DOHH2 (cell line): ENCODE measurements at regions not wholly inside any gene's neighbourhood (a gene's known extent, or its start where the extent isn't known, plus 50 kb on each side); places are given as distances from the start of the nearest gene placed in this dataset.
"Not testable (repeated sequence)": the region's sequence is repeated elsewhere in the genome, so short reads cannot be mapped to it uniquely, and the experiment has no call there.

Experiments
- H3F3A ChIP-seq: fragments of 200-600 bp; sonication (generic), shearing (Covaris generic); 2 replicates; pipeline ENCODE4 v1.6.0; 2016; ENCODE audit warnings: antibody characterized with exemption, mild to moderate bottlenecking; ENCODE audit not compliant: control insufficient read depth, insufficient read depth
- H3K27ac ChIP-seq: fragments of 200-600 bp; sonication (generic); 2 replicates; pipeline ENCODE4 v1.5.1; 2014; ENCODE audit warnings: low read depth, mild to moderate bottlenecking, low read length, moderate library complexity
- H3K27me3 ChIP-seq: fragments of 200-600 bp; sonication (generic); 2 replicates; pipeline ENCODE4 v1.6.1; 2014; ENCODE audit warnings: mild to moderate bottlenecking, low read length, mixed read lengths; ENCODE audit not compliant: control insufficient read depth
- H3K36me3 ChIP-seq: fragments of 200-600 bp; sonication (generic); 2 replicates; pipeline ENCODE4 v1.6.1; 2014; ENCODE audit warnings: mild to moderate bottlenecking, low read length, moderate library complexity, mixed read lengths; ENCODE audit not compliant: control insufficient read depth
- H3K4me1 ChIP-seq: fragments of 200-600 bp; sonication (generic); 2 replicates; pipeline ENCODE4 v1.6.1; 2014; ENCODE audit warnings: mild to moderate bottlenecking, low read length, mixed read lengths; ENCODE audit not compliant: control insufficient read depth
- H3K4me2 ChIP-seq: fragments of 200-600 bp; sonication (generic); 2 replicates; pipeline ENCODE4 v1.6.0; 2014; ENCODE audit warnings: mild to moderate bottlenecking, low read length, moderate library complexity
- H3K4me3 ChIP-seq: fragments of 200-600 bp; sonication (generic); 2 replicates; pipeline ENCODE4 v1.5.1; 2014; ENCODE audit warnings: mild to moderate bottlenecking, low read length, mixed read lengths
- H3K79me2 ChIP-seq: fragments of 200-600 bp; sonication (generic); 2 replicates; pipeline ENCODE4 v1.6.1; 2014; ENCODE audit warnings: mild to moderate bottlenecking, low read length, mixed read lengths; ENCODE audit not compliant: control insufficient read depth
- H3K9me2 ChIP-seq: fragments of 200-600 bp; sonication (generic); replicated peaks from 2 replicates; pipeline ENCODE4 v1.6.1; 2014; ENCODE audit warnings: mild to moderate bottlenecking, low read length, mixed read lengths; ENCODE audit not compliant: control insufficient read depth
- H3K9me3 ChIP-seq: fragments of 200-600 bp; sonication (generic); 2 replicates; pipeline ENCODE4 v1.6.1; 2014; ENCODE audit warnings: antibody characterized with exemption, low read length, mixed read lengths; ENCODE audit not compliant: control insufficient read depth, insufficient read depth
- H4K20me1 ChIP-seq: fragments of 200-600 bp; sonication (generic); 2 replicates; pipeline ENCODE4 v1.6.0; 2014; ENCODE audit warnings: low read depth, mild to moderate bottlenecking, antibody characterized with exemption, low read length, moderate library complexity; ENCODE audit not compliant: control insufficient read depth, insufficient read depth
- EZH2phosphoT487 ChIP-seq: fragments of 200-600 bp; sonication (generic); IDR thresholded peaks from 2 replicates; pipeline ENCODE4 v1.6.1; 2017; ENCODE audit warnings: borderline replicate concordance, mild to moderate bottlenecking, antibody characterized with exemption, low read length, moderate library complexity, mixed read lengths
- TF ChIP-seq, protein P1 (sequence below): fragments of 200-600 bp; sonication (generic); IDR thresholded peaks from one replicate; pipeline ENCODE4 v1.5.1; 2014; ENCODE audit warnings: antibody characterized with exemption, mild to moderate bottlenecking, low read depth, low read length; ENCODE audit not compliant: poor library complexity, severe bottlenecking

DNA sequence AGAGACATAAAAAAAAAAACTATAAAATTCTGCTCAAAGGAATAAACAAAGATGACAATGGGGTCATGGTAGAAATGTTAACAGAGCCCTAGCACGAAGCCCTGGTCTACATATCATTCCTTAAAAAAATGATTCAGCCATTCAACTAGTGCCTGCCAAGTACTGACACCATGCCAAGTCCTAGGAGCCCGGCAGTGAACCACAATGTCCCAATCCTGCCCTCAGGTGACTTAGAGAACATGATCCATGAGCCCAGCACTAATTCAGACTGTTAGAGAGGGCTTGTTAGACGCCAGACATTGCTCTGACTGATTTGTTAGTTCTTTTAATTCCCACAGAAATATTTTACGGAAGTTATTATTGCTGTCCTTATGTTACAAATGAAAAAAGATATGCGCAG is 67.3 kb upstream of the VWC2 start:
- Histone ChIP-seq H3K9me3 (no peaks in the 10 kb centered on the region), H3K36me3 (no peaks in the 10 kb centered on the region), H3F3A (no peaks in the 10 kb centered on the region), H3K27me3 (peaks cover 5% of the 10 kb centered on the region; the same call in 1 of the 2 replicates), H3K9me2 (no peaks in the 10 kb centered on the region), H4K20me1 (no peaks in the 10 kb centered on the region), H3K27ac (no peak overlapping the region), H3K79me2 (no peaks in the 10 kb centered on the region), H3K4me2 (no peak overlapping the region), H3K4me1 (no peaks in the 10 kb centered on the region), H3K4me3 (no peak overlapping the region)
- no peak for TF ChIP-seq EZH2phosphoT487
- TF ChIP-seq, protein P1, sequence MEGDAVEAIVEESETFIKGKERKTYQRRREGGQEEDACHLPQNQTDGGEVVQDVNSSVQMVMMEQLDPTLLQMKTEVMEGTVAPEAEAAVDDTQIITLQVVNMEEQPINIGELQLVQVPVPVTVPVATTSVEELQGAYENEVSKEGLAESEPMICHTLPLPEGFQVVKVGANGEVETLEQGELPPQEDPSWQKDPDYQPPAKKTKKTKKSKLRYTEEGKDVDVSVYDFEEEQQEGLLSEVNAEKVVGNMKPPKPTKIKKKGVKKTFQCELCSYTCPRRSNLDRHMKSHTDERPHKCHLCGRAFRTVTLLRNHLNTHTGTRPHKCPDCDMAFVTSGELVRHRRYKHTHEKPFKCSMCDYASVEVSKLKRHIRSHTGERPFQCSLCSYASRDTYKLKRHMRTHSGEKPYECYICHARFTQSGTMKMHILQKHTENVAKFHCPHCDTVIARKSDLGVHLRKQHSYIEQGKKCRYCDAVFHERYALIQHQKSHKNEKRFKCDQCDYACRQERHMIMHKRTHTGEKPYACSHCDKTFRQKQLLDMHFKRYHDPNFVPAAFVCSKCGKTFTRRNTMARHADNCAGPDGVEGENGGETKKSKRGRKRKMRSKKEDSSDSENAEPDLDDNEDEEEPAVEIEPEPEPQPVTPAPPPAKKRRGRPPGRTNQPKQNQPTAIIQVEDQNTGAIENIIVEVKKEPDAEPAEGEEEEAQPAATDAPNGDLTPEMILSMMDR: no peak

DNA sequence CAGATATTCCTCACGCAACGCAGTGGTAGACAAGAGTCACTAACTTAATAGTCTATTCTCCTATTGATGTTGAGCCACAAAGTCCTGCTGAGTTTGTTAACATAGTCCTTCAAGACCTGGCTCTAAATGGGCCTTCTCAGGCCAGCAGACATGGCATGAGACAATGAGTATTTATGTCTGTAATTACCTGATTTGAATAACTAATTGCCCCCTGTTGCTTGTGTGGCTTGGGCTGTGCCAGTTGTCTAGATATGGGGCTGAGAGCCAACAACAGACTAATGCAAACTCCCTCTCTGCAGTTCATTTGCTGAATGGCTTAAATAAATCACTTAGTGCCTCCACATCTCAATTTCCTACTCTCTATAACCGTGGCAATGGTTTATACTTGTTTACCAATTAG is 65.5 kb upstream of the VWC2 start:
- H3K36me3 ChIP-seq: no peaks in the 10 kb centered on the region
- TF ChIP-seq, protein P1: no peak
- TF ChIP-seq EZH2phosphoT487: no peak
- no peak overlapping the region for H3K27ac ChIP-seq
- no peaks in the 10 kb centered on the region for H4K20me1 ChIP-seq
- H3K4me2 ChIP-seq: no peak overlapping the region
- H3K79me2 ChIP-seq: no peaks in the 10 kb centered on the region
- H3K9me3 ChIP-seq: no peaks in the 10 kb centered on the region
- H3K4me1 ChIP-seq: no peaks in the 10 kb centered on the region
- H3F3A ChIP-seq: no peaks in the 10 kb centered on the region
- no peaks in the 10 kb centered on the region for H3K27me3 ChIP-seq
- H3K9me2 ChIP-seq: no peaks in the 10 kb centered on the region
- H3K4me3 ChIP-seq: no peak overlapping the region

DNA sequence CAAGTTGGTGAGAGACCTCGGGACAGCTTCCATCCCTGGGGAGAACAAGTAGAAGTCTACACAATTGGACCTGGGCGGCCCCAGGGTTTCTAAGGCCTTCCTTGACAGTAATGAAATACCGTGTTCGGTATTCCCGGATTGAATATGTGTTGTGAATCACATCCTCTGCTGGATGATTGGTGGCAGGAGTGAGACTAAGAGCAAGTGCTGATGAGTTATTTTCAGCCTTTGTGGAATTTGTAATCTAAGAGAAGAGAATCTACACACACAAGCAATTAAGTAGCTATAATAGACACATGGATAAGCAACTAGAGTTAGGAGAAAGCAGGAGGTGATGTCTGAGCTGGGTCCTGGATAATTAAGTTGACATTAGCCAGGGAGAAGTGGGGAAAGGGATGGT is 64.8 kb upstream of the VWC2 start:
- Histone ChIP-seq H3K9me3 (no peaks in the 10 kb centered on the region), H3K27me3 (no peaks in the 10 kb centered on the region), H3K4me3 (no peak overlapping the region), H4K20me1 (no peaks in the 10 kb centered on the region), H3K27ac (no peak overlapping the region), H3K36me3 (no peaks in the 10 kb centered on the region), H3F3A (no peaks in the 10 kb centered on the region), H3K4me2 (no peak overlapping the region), H3K4me1 (no peaks in the 10 kb centered on the region), H3K79me2 (no peaks in the 10 kb centered on the region), H3K9me2 (no peaks in the 10 kb centered on the region)
- TF ChIP-seq, protein P1: no peak
- no peak for TF ChIP-seq EZH2phosphoT487

- H3K4me3 ChIP-seq, H3K27me3 ChIP-seq, H3K4me1 ChIP-seq, H3K9me2 ChIP-seq, H3K27ac ChIP-seq, H3K4me2 ChIP-seq, H4K20me1 ChIP-seq, H3F3A ChIP-seq, H3K36me3 ChIP-seq, H3K79me2 ChIP-seq, H3K9me3 ChIP-seq: not testable (repeated sequence)
Observed at GRCh38 chr7:49711072-49711723, 62.2 kb upstream of the VWC2 start.
